ENCODE measurements at regions not wholly inside any gene's neighbourhood (a gene's known extent, or its start where the extent isn't known, plus 50 kb on each side); places are given as distances from the start of the nearest gene placed in this dataset.

DNA sequence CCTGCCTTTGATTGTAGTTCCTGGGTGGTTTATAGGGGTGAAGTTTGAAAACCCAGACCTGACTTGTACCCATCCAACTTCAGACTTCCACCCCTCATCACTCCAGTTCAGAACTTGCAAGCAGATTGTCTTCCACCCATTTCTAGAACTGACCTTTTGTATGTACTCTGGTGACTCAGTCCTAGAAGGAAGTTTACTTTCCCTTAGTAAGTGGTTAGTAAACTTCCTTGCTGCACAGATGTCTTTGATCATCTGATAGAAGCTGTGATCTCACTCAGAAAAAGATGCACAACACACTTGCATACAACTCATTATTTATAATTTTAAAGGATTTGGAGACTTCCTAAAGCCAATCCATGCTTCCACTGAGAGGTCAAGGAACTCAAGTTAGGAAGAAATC is 368.0 kb downstream of the MFSD1 start:
- DNase-seq (ENCODE audit: low read depth in 3 of 3) = no peak

DNA sequence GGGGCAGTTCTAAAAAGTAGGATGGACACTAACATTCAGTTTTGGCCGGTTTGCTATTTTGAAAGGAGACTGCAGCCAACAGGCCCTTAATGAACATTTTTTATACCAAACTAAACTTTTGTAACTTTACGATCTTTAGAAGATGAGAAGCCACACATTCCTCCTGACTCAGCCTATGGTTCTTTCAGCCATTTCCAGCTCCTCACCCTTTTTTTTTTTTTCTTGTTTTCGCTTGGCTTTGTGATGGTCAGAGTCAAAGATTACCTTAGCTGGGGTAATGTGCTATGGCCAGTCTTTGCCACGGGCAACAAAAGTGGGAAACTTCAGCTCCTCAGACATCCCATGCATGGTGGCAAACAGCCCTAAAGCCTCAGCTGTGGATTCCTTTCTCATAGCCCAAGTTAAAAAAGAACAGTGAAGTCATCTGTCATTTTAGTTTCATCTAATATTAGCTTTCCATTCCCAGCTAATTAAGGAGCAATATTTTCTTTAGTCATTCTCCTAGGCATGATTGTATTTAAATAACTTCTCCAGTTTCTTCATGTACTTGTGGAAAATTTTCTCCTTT is 368.7 kb downstream of the MFSD1 start:
- DNase-seq (ENCODE audit: low read depth in 3 of 3) = no peak

DNA sequence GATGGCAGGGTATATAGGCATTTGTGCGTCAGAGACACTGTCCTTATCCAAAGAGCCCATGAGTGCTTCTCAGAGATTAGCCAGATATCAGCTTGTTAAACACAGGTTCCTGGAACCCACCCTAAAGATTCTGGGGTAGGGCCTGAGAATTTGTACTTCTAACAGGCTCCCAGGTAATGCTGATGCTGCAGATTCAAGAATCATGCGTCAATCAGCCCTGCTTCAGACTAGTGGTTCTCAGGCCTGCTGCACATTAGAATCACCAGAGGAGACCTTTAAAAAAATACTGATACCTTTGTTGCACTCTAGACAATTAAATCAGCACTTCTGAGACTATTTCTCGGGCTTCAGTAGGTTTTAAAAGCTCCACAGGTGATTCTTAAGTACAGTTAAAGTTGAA is 369.5 kb downstream of the MFSD1 start:
- DNase-seq (ENCODE audit: low read depth in 3 of 3) = no peak

- no peak for DNase-seq (ENCODE audit: low read depth in 3 of 3)
These were observed 370.6 kb downstream of the MFSD1 start for GRCh38 chr3:159172473-159172872.

- DNase-seq (ENCODE audit: low read depth in 3 of 3) = no peak
These were observed 373.1 kb downstream of the MFSD1 start for GRCh38 chr3:159174715-159175692.

DNA sequence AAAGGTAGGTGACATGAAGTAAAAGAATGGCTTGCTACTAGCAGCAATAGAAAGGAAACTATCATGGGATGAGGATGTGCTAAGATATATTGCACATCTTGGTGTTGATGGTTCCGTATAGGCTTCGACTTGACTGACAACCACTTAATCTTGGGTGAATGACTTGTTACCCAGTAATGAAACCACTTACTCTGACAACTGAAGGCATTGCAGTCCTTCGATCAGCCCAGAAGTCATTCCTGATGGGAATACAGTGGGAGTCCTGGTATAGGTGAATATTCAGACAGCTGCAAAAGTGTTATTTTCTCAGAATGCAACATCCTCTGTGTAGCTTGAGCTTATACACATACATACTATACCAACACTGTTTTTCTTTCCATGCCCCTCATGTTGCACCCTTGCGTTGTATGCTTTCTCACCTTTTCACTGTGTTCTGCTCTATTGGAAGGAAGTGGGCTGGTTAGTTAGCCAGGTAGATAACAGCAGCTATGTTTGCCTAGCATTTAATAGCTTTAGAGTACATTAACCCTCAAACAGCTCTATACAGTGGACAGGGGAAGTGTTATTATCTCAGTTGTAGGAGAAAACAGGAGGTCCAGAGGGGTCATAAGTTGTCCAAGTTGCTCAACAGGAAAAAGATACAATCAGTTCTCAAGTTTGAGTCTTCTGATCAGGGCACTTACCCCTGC is 376.5 kb downstream of the MFSD1 start:
- no peak for DNase-seq (ENCODE audit: low read depth in 3 of 3)

GRCh38 chr3:159182961-159183360 is 381.1 kb downstream of the MFSD1 start:
- no peak for DNase-seq (ENCODE audit: low read depth in 3 of 3)

GRCh38 chr3:159185443-159186050 is 383.7 kb downstream of the MFSD1 start:
- no peak for DNase-seq (ENCODE audit: low read depth in 3 of 3)

- no peak for DNase-seq (ENCODE audit: low read depth in 3 of 3)
These were observed 384.7 kb downstream of the MFSD1 start for GRCh38 chr3:159186581-159186980.

- DNase-seq (ENCODE audit: low read depth in 3 of 3) = no peak
These were observed 385.4 kb downstream of the MFSD1 start for GRCh38 chr3:159187232-159187631.

- no peak for DNase-seq (ENCODE audit: low read depth in 3 of 3)
These were observed 385.9 kb downstream of the MFSD1 start for GRCh38 chr3:159187706-159188105.

DNA sequence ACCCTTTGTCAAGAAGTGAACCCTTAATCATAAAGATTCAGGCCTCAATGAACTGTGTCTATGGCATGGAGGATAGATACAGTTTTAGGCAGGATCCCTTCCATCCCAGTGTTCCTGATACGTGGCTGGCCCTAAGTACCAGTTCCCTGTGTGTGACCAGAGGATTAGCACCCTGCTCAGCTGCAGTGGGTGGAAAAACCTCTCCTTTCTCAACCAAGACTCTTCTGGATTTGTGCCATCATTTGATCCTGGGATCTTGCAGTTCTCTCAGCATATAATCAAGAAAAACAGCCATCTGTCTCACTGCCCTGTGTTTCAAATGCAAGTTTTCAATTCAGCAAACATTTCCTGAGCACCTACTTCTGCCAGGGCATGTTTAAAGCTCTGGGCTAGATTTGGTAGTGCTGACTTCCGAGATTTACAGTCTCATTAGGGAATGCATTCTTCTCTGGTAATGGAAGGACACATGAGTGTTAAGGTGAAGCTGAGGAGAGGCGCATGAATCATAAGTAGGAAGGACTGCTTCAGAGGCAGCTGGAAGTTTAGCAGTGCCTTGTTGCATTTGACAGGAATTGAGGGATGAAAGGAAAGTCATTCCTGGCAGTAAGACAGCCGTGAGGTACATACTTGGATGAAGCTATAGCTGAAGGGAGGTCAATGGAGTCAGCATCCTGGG is 388.3 kb downstream of the MFSD1 start:
- no peak for DNase-seq (ENCODE audit: low read depth in 3 of 3)

GRCh38 chr3:159191447-159191846 is 389.6 kb downstream of the MFSD1 start:
- DNase-seq (ENCODE audit: low read depth in 3 of 3) = no peak

- DNase-seq (ENCODE audit: low read depth in 3 of 3) = no peak
These were observed 394.5 kb downstream of the MFSD1 start for GRCh38 chr3:159196359-159196758.

DNA sequence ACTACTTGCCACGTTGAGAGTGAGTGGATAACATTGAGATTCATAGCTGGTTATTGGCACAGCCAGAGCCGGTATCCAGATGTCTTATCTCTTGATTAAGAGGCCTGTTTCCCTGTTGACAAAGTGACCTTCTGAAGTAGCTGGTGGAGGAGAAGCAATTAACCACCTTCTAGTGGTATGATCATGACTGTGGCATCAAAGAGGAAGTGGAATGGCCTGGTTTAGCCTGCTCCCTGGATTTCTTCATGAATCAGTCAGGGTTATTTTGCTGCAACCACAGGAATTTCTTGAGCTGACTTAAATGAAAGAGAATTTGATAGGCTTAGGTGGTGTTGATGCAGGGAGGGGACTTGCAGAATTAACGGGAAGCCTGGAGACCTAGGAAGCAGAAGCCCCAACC is 398.3 kb downstream of the MFSD1 start:
- DNase-seq (ENCODE audit: low read depth in 3 of 3) = no peak

DNA sequence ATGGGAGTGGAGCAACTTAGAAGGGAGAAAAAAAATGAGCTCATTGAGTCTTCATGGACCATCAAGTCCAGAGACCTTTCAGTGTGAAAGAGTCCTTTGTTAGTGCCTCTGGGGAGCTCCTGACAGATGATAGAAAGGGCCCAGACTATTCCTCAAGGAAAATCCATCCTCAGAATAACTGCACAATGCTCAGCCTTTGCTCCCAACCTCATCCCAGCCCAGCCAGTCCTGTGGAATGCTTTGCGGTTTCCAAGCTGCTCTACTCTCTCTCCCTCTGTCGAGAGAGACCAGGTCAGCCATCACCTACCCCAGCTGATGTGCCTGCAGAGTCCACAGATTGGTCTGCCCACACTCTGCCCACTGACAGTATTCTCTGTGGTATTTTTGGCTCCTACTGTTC is 406.2 kb downstream of the MFSD1 start:
- DNase-seq (ENCODE audit: low read depth in 3 of 3) = no peak

DNA sequence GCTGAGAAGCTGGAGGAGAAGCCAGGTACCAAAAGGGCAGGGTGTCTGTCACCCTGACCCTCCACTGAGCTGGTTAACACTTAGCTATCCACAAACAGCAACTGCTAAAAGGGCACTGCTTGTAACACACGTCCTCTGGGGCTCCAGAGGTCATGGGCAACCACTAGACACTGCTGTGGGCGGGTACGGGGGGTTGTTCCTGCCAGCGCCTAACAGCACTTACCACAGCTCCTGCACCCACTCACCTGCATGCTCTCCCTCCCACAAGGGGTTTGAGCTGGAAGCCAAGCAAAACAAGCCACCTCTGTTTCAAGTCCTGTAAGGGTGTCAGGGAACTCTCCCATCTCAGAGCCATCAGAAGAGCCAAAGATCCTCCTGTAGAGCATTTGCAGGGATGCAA is 407.6 kb downstream of the MFSD1 start:
- DNase-seq (ENCODE audit: low read depth in 3 of 3) = no peak

DNA sequence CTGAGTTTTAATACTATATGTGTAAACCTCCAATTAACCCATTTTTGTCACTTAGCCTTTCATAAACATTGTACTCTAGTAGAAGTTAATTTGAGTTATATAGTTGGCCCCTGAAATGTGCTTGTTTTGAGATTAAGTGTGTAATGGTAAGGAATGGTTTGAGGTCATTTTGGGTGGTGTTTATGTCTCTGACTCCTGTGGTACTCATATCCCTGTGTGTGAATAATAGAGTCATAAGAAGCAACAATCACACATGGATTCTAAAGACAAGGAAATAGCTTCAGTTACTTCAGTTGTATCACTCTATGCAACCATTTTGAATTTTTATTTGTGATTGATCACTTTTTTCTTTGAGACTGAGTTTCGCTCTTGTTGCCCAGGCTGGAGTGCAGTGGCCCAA is 408.5 kb downstream of the MFSD1 start:
- no peak for DNase-seq (ENCODE audit: low read depth in 3 of 3)

DNA sequence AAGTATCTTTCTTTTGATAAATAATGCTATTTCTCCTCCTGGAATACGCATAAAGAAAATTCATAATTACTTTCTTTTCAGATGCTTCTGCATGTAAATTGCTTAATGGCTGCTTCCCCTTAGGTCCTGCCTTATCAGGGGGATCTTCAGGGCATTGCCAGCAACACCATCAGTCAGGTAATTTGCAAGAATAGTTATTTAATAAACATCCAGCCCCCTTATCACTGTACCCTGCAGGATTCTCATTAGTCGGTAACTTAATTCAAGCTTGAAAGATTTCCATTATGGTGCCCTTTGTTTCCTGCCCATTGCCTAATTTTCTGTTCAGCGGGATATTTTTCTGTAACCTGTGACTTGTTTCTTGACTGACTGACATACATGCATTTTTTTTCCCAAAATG is 414.5 kb downstream of the MFSD1 start:
- no peak for DNase-seq (ENCODE audit: low read depth in 3 of 3)

- no peak for DNase-seq (ENCODE audit: low read depth in 3 of 3)
These were observed 417.4 kb downstream of the MFSD1 start for GRCh38 chr3:159219231-159219630.

DNA sequence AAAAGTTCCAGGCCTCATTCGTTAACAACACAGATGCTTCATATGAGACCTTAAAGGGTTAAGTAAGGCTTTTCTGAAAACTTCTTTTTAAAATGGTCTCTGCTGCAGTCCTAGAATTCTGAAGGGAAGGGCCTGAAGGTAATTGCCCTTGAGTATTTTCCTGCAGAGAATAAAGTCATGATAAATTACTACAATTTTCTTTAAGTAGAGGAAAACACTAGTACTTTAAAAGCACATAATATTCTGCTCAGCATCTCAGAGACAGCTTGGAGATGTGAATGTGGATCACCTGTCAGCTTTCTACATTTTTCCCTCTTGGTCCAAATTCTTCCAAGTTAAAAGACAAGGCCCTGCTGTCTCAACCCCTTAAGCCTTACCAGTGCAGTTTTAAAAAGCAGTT is 419.5 kb downstream of the MFSD1 start:
- DNase-seq (ENCODE audit: low read depth in 3 of 3) = no peak

Measured in stimulated activated CD4-positive, alpha-beta T cell treated with anti-CD3 and anti-CD28 coated beads, TNF-alpha, amount 100 ng/mL, for 24 hours (primary cell).